ENCODE measurements at regions not wholly inside any gene's neighbourhood (a gene's known extent, or its start where the extent isn't known, plus 50 kb on each side); places are given as distances from the start of the nearest gene placed in this dataset.

GRCh38 chr9:108083160-108083750 is 593.7 kb upstream of the KLF4 start:
- H3K4me3 ChIP-seq (ENCODE audit: low read depth in 1 of 2, low read length in 2 of 2) = no peak overlapping the region
- peaks cover 4 to 5% of the 10 kb centered on the region in 2 donors for H3K4me1 ChIP-seq (ENCODE audit: control insufficient read depth in 1 of 2, insufficient read depth in 2 of 2, low read length in 2 of 2)
- no peaks in the 10 kb centered on the region for H3K36me3 ChIP-seq (ENCODE audit: control insufficient read depth in 1 of 2, insufficient read depth in 2 of 2, low read length in 2 of 2)
- H3K9me3 ChIP-seq (ENCODE audit: control insufficient read depth in 1 of 2, low read length in 2 of 2) = no peaks in the 10 kb centered on the region
- H3K27me3 ChIP-seq (ENCODE audit: low read depth, low read length) = no peaks in the 10 kb centered on the region
- H3K27ac ChIP-seq (ENCODE audit: low read length) = no peak overlapping the region

GRCh38 chr9:108081112-108081511 is 591.5 kb upstream of the KLF4 start:
- Histone ChIP-seq H3K36me3 (ENCODE audit: control insufficient read depth in 1 of 2, insufficient read depth in 2 of 2, low read length in 2 of 2) (no peaks in the 10 kb centered on the region), H3K4me3 (ENCODE audit: low read depth in 1 of 2, low read length in 2 of 2) (no peak overlapping the region), H3K27me3 (ENCODE audit: low read depth, low read length) (no peaks in the 10 kb centered on the region), H3K4me1 (ENCODE audit: control insufficient read depth in 1 of 2, insufficient read depth in 2 of 2, low read length in 2 of 2) (peaks cover 4 to 5% of the 10 kb centered on the region in 2 donors), H3K27ac (ENCODE audit: low read length) (no peak overlapping the region), H3K9me3 (ENCODE audit: control insufficient read depth in 1 of 2, low read length in 2 of 2) (no peaks in the 10 kb centered on the region)

- Histone ChIP-seq H3K4me3 (ENCODE audit: low read depth in 1 of 2, low read length in 2 of 2) (no peak overlapping the region), H3K27ac (ENCODE audit: low read length) (no peak overlapping the region), H3K36me3 (ENCODE audit: control insufficient read depth in 1 of 2, insufficient read depth in 2 of 2, low read length in 2 of 2) (no peaks in the 10 kb centered on the region), H3K4me1 (ENCODE audit: control insufficient read depth in 1 of 2, insufficient read depth in 2 of 2, low read length in 2 of 2) (peaks cover 4 to 5% of the 10 kb centered on the region in 2 donors), H3K27me3 (ENCODE audit: low read depth, low read length) (no peaks in the 10 kb centered on the region), H3K9me3 (ENCODE audit: control insufficient read depth in 1 of 2, low read length in 2 of 2) (no peaks in the 10 kb centered on the region)
These were observed 590.7 kb upstream of the KLF4 start for GRCh38 chr9:108080285-108080684.

GRCh38 chr9:108078811-108079210 is 589.2 kb upstream of the KLF4 start:
- no peaks in the 10 kb centered on the region for H3K27me3 ChIP-seq (ENCODE audit: low read depth, low read length)
- peaks cover 4 to 5% of the 10 kb centered on the region in 2 donors for H3K4me1 ChIP-seq (ENCODE audit: control insufficient read depth in 1 of 2, insufficient read depth in 2 of 2, low read length in 2 of 2)
- H3K9me3 ChIP-seq (ENCODE audit: control insufficient read depth in 1 of 2, low read length in 2 of 2) = no peaks in the 10 kb centered on the region
- H3K36me3 ChIP-seq (ENCODE audit: control insufficient read depth in 1 of 2, insufficient read depth in 2 of 2, low read length in 2 of 2) = no peaks in the 10 kb centered on the region
- H3K4me3 ChIP-seq (ENCODE audit: low read depth in 1 of 2, low read length in 2 of 2) = no peak overlapping the region
- H3K27ac ChIP-seq (ENCODE audit: low read length) = no peak overlapping the region

- Histone ChIP-seq H3K4me3 (ENCODE audit: low read depth in 1 of 2, low read length in 2 of 2) (no peak overlapping the region), H3K27ac (ENCODE audit: low read length) (no peak overlapping the region), H3K27me3 (ENCODE audit: low read depth, low read length) (no peaks in the 10 kb centered on the region), H3K4me1 (ENCODE audit: control insufficient read depth in 1 of 2, insufficient read depth in 2 of 2, low read length in 2 of 2) (peaks cover 4 to 5% of the 10 kb centered on the region in 2 donors), H3K36me3 (ENCODE audit: control insufficient read depth in 1 of 2, insufficient read depth in 2 of 2, low read length in 2 of 2) (no peaks in the 10 kb centered on the region), H3K9me3 (ENCODE audit: control insufficient read depth in 1 of 2, low read length in 2 of 2) (no peaks in the 10 kb centered on the region)
These were observed 588.8 kb upstream of the KLF4 start for GRCh38 chr9:108078375-108078774.

- Histone ChIP-seq H3K9me3 (ENCODE audit: control insufficient read depth in 1 of 2, low read length in 2 of 2) (no peaks in the 10 kb centered on the region), H3K27me3 (ENCODE audit: low read depth, low read length) (no peaks in the 10 kb centered on the region), H3K4me3 (ENCODE audit: low read depth in 1 of 2, low read length in 2 of 2) (no peak overlapping the region), H3K36me3 (ENCODE audit: control insufficient read depth in 1 of 2, insufficient read depth in 2 of 2, low read length in 2 of 2) (no peaks in the 10 kb centered on the region), H3K27ac (ENCODE audit: low read length) (no peak overlapping the region), H3K4me1 (ENCODE audit: control insufficient read depth in 1 of 2, insufficient read depth in 2 of 2, low read length in 2 of 2) (peaks cover 4 to 5% of the 10 kb centered on the region in 2 donors)
These were observed 588.0 kb upstream of the KLF4 start for GRCh38 chr9:108077556-108077955.

GRCh38 chr9:108074900-108075299 is 585.3 kb upstream of the KLF4 start:
- Histone ChIP-seq H3K36me3 (ENCODE audit: control insufficient read depth in 1 of 2, insufficient read depth in 2 of 2, low read length in 2 of 2) (no peaks in the 10 kb centered on the region), H3K27ac (ENCODE audit: low read length) (no peak overlapping the region), H3K27me3 (ENCODE audit: low read depth, low read length) (no peaks in the 10 kb centered on the region), H3K9me3 (ENCODE audit: control insufficient read depth in 1 of 2, low read length in 2 of 2) (no peaks in the 10 kb centered on the region), H3K4me1 (ENCODE audit: control insufficient read depth in 1 of 2, insufficient read depth in 2 of 2, low read length in 2 of 2) (peaks cover 4 to 5% of the 10 kb centered on the region in 2 donors), H3K4me3 (ENCODE audit: low read depth in 1 of 2, low read length in 2 of 2) (no peak overlapping the region)

GRCh38 chr9:108073823-108074222 is 584.3 kb upstream of the KLF4 start:
- no peaks in the 10 kb centered on the region for H3K9me3 ChIP-seq (ENCODE audit: control insufficient read depth in 1 of 2, low read length in 2 of 2)
- H3K27ac ChIP-seq (ENCODE audit: low read length) = no peak overlapping the region
- H3K4me3 ChIP-seq (ENCODE audit: low read depth in 1 of 2, low read length in 2 of 2) = no peak overlapping the region
- H3K4me1 ChIP-seq (ENCODE audit: control insufficient read depth in 1 of 2, insufficient read depth in 2 of 2, low read length in 2 of 2) = peaks cover under 1 to 4% of the 10 kb centered on the region in 2 donors
- no peaks in the 10 kb centered on the region for H3K36me3 ChIP-seq (ENCODE audit: control insufficient read depth in 1 of 2, insufficient read depth in 2 of 2, low read length in 2 of 2)
- no peaks in the 10 kb centered on the region for H3K27me3 ChIP-seq (ENCODE audit: low read depth, low read length)

GRCh38 chr9:108072740-108073139 is 583.2 kb upstream of the KLF4 start:
- Histone ChIP-seq H3K9me3 (ENCODE audit: control insufficient read depth in 1 of 2, low read length in 2 of 2) (no peaks in the 10 kb centered on the region), H3K27me3 (ENCODE audit: low read depth, low read length) (no peaks in the 10 kb centered on the region), H3K4me3 (ENCODE audit: low read depth in 1 of 2, low read length in 2 of 2) (no peak overlapping the region), H3K27ac (ENCODE audit: low read length) (no peak overlapping the region), H3K36me3 (ENCODE audit: control insufficient read depth in 1 of 2, insufficient read depth in 2 of 2, low read length in 2 of 2) (no peaks in the 10 kb centered on the region), H3K4me1 (ENCODE audit: control insufficient read depth in 1 of 2, insufficient read depth in 2 of 2, low read length in 2 of 2) (no peaks in the 10 kb centered on the region)

GRCh38 chr9:108070861-108071260 is 581.3 kb upstream of the KLF4 start:
- H3K27me3 ChIP-seq (ENCODE audit: low read depth, low read length) = no peaks in the 10 kb centered on the region
- no peaks in the 10 kb centered on the region for H3K4me1 ChIP-seq (ENCODE audit: control insufficient read depth in 1 of 2, insufficient read depth in 2 of 2, low read length in 2 of 2)
- no peak overlapping the region for H3K4me3 ChIP-seq (ENCODE audit: low read depth in 1 of 2, low read length in 2 of 2)
- no peaks in the 10 kb centered on the region for H3K9me3 ChIP-seq (ENCODE audit: control insufficient read depth in 1 of 2, low read length in 2 of 2)
- no peaks in the 10 kb centered on the region for H3K36me3 ChIP-seq (ENCODE audit: control insufficient read depth in 1 of 2, insufficient read depth in 2 of 2, low read length in 2 of 2)
- no peak overlapping the region for H3K27ac ChIP-seq (ENCODE audit: low read length)

- Histone ChIP-seq H3K27me3 (ENCODE audit: low read depth, low read length) (no peaks in the 10 kb centered on the region), H3K4me3 (ENCODE audit: low read depth in 1 of 2, low read length in 2 of 2) (no peak overlapping the region), H3K27ac (ENCODE audit: low read length) (no peak overlapping the region), H3K9me3 (ENCODE audit: control insufficient read depth in 1 of 2, low read length in 2 of 2) (no peaks in the 10 kb centered on the region), H3K4me1 (ENCODE audit: control insufficient read depth in 1 of 2, insufficient read depth in 2 of 2, low read length in 2 of 2) (no peaks in the 10 kb centered on the region), H3K36me3 (ENCODE audit: control insufficient read depth in 1 of 2, insufficient read depth in 2 of 2, low read length in 2 of 2) (no peaks in the 10 kb centered on the region)
These were observed 580.4 kb upstream of the KLF4 start for GRCh38 chr9:108069991-108070390.

- H3K4me3 ChIP-seq (ENCODE audit: low read depth in 1 of 2, low read length in 2 of 2) = no peak overlapping the region
- H3K27ac ChIP-seq (ENCODE audit: low read length) = no peak overlapping the region
- H3K4me1 ChIP-seq (ENCODE audit: control insufficient read depth in 1 of 2, insufficient read depth in 2 of 2, low read length in 2 of 2) = peaks cover 0 to 1% of the 10 kb centered on the region in 2 donors
- H3K27me3 ChIP-seq (ENCODE audit: low read depth, low read length) = no peaks in the 10 kb centered on the region
- no peaks in the 10 kb centered on the region for H3K36me3 ChIP-seq (ENCODE audit: control insufficient read depth in 1 of 2, insufficient read depth in 2 of 2, low read length in 2 of 2)
- no peaks in the 10 kb centered on the region for H3K9me3 ChIP-seq (ENCODE audit: control insufficient read depth in 1 of 2, low read length in 2 of 2)
These were observed 573.1 kb upstream of the KLF4 start for GRCh38 chr9:108062680-108063079.
